ENCODE measurements at regions not wholly inside any gene's neighbourhood (a gene's known extent, or its start where the extent isn't known, plus 50 kb on each side); places are given as distances from the start of the nearest gene placed in this dataset.

- TF ChIP-seq CTCF (IDR thresholded peaks at IDR 0.05) (no peak), POLR2A (IDR thresholded peaks at IDR 0.05) (no peak)
These were observed 867.4 kb downstream of the DSC3 start for GRCh38 chr18:30175061-30175574.

Measured in body of pancreas (tissue), 4 donors.